ENCODE measurements at regions not wholly inside any gene's neighbourhood (a gene's known extent, or its start where the extent isn't known, plus 50 kb on each side); places are given as distances from the start of the nearest gene placed in this dataset.
A peak's percentile ranks its signal among the peaks of the same experiment; 100 is the strongest.

DNA sequence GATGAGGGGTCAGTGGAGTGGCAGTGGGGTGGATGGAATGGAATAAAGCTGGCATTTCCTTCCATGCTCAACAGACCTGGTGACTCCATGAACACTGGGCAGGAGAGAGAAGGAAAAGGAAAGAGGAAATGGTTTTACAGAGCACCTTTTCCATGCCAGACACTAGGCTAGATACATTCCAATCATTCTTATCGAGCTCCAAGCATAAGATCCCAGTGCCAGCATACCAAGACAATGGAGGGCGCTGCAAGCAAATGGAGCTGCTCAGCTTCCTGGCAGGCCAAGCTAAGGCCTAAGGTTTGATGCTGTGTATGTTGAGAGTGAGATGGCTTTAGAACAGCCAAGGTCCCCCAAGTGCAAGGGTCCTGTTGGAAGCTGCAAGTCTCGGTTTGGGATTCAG lies 113.2 kb downstream of the HSPH1 start:
- Histone ChIP-seq H3K4me1 (ENCODE audit: control insufficient read depth in 1 of 2, insufficient read depth in 2 of 2, low read length in 2 of 2) (peaks cover 7 to 17% of the 10 kb centered on the region in 2 donors), H3K9me3 (ENCODE audit: control insufficient read depth in 1 of 2, low read length in 2 of 2) (no peaks in the 10 kb centered on the region), H3K27me3 (ENCODE audit: low read depth, low read length) (no peaks in the 10 kb centered on the region), H3K4me3 (ENCODE audit: low read depth in 1 of 2, low read length in 2 of 2) (no peak overlapping the region), H3K36me3 (ENCODE audit: control insufficient read depth in 1 of 2, insufficient read depth in 2 of 2, low read length in 2 of 2) (no peaks in the 10 kb centered on the region), H3K27ac (ENCODE audit: low read length) (no peak overlapping the region)

DNA sequence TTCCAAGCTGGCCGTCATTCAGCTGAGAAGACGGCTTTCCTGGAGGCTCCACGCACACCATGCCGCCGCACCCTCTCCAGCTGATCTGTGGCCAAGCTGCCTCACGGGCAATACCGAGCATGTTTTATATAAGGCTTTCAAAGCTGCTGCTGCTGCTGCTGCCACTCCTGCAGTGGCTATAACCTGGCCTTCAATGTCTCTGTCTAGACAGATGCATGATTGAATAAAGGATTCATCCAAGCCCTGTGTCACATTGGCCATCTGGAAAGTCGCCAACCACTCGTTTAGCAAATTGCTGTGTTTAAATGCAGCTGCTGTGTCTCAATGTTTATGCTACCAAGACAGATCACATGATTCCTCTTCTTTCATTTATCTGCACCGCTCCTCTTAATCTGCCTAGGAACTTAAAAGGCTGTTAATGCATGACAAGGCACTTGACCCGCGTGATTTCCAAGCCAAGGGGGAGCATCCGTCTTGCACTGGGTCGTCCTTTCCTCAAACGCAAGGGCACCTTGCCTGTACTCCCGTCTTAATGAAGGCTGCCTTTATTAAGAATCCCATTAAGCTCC lies 114.3 kb downstream of the TEX26 start:
- H3K9me3 ChIP-seq (ENCODE audit: control insufficient read depth in 1 of 2, low read length in 2 of 2), result no peaks in the 10 kb centered on the region
- H3K4me3 ChIP-seq (ENCODE audit: low read depth in 1 of 2, low read length in 2 of 2), result peak overlapping the region in 1 of 2 donors; percentile 34
- peak overlapping the region; percentile 91 for H3K27ac ChIP-seq (ENCODE audit: low read length)
- peaks cover 7 to 17% of the 10 kb centered on the region in 2 donors for H3K4me1 ChIP-seq (ENCODE audit: control insufficient read depth in 1 of 2, insufficient read depth in 2 of 2, low read length in 2 of 2)
- H3K36me3 ChIP-seq (ENCODE audit: control insufficient read depth in 1 of 2, insufficient read depth in 2 of 2, low read length in 2 of 2), result no peaks in the 10 kb centered on the region
- no peaks in the 10 kb centered on the region for H3K27me3 ChIP-seq (ENCODE audit: low read depth, low read length)

DNA sequence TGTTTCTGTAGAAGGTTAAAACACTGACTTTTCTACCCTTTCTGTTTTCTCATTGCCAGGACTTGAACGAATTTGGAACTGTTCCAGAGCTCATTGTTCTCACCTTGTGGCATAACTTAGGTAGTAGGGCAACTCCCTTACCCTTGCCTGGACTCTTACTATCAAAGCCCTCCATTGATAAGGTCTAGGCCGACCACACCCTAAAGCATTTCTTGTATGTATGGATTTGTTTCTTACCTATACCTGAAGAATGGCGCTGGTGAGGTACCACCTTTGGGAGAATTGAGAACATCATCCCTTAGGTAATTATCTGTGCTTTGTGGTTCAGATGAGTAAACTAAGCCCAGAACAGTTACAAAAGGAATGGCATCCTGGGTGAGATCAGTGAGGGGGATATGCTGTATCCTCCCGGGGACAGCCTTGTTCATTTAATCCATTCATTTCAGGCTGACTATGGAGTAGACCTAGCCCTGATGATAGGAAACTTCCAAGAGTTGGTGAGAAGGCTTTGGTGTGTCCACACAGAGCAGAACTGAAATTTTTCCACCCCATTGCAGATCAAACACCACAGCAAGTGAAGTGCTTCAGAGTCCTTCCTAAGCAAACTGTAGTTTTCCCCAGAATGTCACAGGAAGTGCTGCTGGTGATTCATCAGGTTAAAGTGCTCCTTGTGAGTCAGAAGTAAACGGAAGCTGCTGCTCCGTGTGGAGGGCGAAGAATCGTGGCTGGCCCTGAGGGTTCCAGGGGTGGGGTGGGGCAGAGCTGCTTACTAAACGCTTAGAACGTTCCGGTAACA lies 113.0 kb downstream of the TEX26 start:
- no peaks in the 10 kb centered on the region for H3K27me3 ChIP-seq (ENCODE audit: low read depth, low read length)
- H3K36me3 ChIP-seq (ENCODE audit: control insufficient read depth in 1 of 2, insufficient read depth in 2 of 2, low read length in 2 of 2), result no peaks in the 10 kb centered on the region
- peaks cover 7 to 17% of the 10 kb centered on the region in 2 donors for H3K4me1 ChIP-seq (ENCODE audit: control insufficient read depth in 1 of 2, insufficient read depth in 2 of 2, low read length in 2 of 2)
- H3K27ac ChIP-seq (ENCODE audit: low read length), result peak overlapping the region; percentile 91
- H3K4me3 ChIP-seq (ENCODE audit: low read depth in 1 of 2, low read length in 2 of 2), result no peak overlapping the region
- H3K9me3 ChIP-seq (ENCODE audit: control insufficient read depth in 1 of 2, low read length in 2 of 2), result no peaks in the 10 kb centered on the region

DNA sequence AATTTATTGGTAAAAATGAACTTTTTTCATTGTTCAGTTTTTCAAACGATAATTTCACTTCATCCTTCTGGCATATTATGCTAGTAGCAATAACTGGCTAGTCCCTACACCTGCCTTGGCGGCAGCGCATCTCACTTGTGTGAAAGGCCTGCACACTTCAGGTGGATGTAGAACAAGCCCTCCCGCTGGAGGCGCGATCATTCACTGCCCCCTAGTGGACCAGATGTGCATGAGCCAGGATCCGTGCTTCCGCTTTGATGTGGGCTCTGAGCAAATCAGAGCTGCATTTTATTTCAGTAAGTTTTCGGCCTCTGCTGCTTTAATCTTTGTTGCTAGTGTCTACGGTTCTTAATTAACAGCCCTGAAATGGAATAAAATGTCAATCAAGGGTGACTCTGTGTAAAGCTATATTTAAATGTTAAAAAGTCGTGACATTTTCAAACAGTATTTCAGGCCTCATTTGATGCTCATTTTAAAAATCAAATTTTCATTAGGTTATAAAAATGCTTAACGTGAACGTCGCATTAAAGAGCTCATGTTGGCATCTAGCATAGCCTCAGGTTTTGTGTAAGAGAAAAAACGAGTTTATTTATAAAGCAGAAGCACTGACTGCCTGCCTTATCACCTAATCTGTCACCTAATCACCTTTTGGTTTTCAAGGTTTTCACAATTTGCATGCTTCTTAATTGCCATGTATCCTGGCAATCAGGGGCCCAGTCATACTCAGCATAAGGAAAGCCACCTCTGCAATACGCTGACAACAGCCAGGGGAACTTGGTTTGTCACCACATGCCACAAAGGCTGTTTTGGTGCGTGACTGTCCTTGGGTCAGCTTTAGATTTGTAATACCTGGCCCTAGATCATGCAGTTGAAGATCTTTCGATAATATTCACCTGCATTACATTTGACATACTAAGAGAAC lies 112.2 kb downstream of the TEX26 start:
- Histone ChIP-seq H3K4me1 (ENCODE audit: control insufficient read depth in 1 of 2, insufficient read depth in 2 of 2, low read length in 2 of 2) (peaks cover 7 to 17% of the 10 kb centered on the region in 2 donors), H3K4me3 (ENCODE audit: low read depth in 1 of 2, low read length in 2 of 2) (no peak overlapping the region), H3K9me3 (ENCODE audit: control insufficient read depth in 1 of 2, low read length in 2 of 2) (no peaks in the 10 kb centered on the region), H3K27ac (ENCODE audit: low read length) (peak overlapping the region; percentile 91), H3K36me3 (ENCODE audit: control insufficient read depth in 1 of 2, insufficient read depth in 2 of 2, low read length in 2 of 2) (no peaks in the 10 kb centered on the region), H3K27me3 (ENCODE audit: low read depth, low read length) (no peaks in the 10 kb centered on the region)

DNA sequence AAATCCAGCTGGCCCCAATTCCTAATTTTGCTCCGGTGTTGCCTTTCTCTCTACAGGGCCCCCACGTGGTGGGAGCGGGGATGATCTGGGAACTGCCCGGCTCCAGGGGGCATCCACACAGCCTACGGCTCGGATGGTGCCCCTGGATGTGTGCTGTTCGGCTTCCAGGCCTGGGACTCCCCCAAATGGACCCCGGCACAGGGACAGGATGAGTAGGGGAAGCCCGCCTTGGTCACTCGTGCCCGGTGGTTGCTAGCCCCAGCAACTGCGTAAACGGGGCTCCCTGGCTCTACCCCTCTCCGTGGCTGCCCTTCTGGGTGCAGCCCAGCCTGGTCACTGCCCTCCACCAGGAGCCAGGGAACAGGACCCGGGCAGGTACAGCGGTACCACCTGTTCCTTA lies 111.5 kb downstream of the TEX26 start:
- no peaks in the 10 kb centered on the region for H3K27me3 ChIP-seq (ENCODE audit: low read depth, low read length)
- H3K36me3 ChIP-seq (ENCODE audit: control insufficient read depth in 1 of 2, insufficient read depth in 2 of 2, low read length in 2 of 2), result no peaks in the 10 kb centered on the region
- peaks cover 7 to 17% of the 10 kb centered on the region in 2 donors for H3K4me1 ChIP-seq (ENCODE audit: control insufficient read depth in 1 of 2, insufficient read depth in 2 of 2, low read length in 2 of 2)
- H3K4me3 ChIP-seq (ENCODE audit: low read depth in 1 of 2, low read length in 2 of 2), result no peak overlapping the region
- no peak overlapping the region for H3K27ac ChIP-seq (ENCODE audit: low read length)
- no peaks in the 10 kb centered on the region for H3K9me3 ChIP-seq (ENCODE audit: control insufficient read depth in 1 of 2, low read length in 2 of 2)

DNA sequence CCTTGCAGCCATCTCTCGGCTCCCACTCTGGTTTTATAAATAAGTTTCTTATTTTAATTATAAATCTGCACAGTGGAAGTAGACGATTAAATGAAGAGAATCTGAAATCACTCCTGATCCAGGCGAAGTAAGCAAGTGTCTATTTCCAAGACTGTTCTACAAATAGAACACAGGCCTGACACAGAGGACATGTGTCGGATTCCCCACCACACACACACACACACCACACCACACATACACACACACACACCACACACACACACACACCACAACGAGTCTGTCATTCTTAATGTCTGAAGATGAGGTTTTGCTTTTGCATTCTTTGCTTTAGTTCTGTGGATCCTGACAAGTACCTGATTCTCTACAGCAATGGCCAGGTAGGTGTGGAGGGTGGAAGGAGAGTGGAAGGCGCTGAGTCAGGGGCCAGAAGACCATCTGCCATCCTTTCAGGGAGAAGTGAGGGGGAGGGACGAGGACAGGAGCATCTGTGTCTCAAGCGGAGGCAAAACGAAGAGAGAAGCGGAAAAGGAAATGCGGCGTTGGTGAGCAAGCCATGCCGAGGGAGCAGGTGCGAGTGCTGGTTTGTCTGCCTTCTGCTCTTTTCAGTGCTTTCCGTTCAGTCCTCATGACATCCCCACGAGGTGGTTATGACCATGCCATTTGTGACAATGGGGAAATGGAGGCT lies 110.2 kb downstream of the TEX26 start:
- H3K4me1 ChIP-seq (ENCODE audit: control insufficient read depth in 1 of 2, insufficient read depth in 2 of 2, low read length in 2 of 2), result peaks cover 7 to 17% of the 10 kb centered on the region in 2 donors
- H3K9me3 ChIP-seq (ENCODE audit: control insufficient read depth in 1 of 2, low read length in 2 of 2), result no peaks in the 10 kb centered on the region
- no peaks in the 10 kb centered on the region for H3K27me3 ChIP-seq (ENCODE audit: low read depth, low read length)
- no peaks in the 10 kb centered on the region for H3K36me3 ChIP-seq (ENCODE audit: control insufficient read depth in 1 of 2, insufficient read depth in 2 of 2, low read length in 2 of 2)
- no peak overlapping the region for H3K4me3 ChIP-seq (ENCODE audit: low read depth in 1 of 2, low read length in 2 of 2)
- no peak overlapping the region for H3K27ac ChIP-seq (ENCODE audit: low read length)

DNA sequence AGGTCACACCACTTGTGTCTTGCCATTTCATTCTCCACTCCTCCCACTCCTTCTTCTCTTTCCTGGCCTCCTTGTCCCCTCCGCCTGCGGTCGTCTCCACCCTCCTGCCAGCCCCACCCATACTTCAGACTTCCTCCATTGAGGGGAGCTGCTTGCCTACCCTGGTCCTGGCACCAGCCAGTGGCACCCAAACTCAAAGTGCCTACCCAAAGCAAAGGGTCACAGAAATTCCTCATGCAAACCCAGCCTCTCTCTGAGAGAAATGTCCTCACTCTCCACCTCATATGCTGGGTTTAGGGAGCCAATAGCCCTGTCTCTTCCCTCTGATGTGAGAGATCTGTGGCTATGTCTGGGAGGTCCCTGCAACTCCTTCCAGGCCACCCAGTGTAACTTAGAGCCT lies 109.6 kb downstream of the TEX26 start:
- no peak overlapping the region for H3K27ac ChIP-seq (ENCODE audit: low read length)
- H3K27me3 ChIP-seq (ENCODE audit: low read depth, low read length), result no peaks in the 10 kb centered on the region
- no peaks in the 10 kb centered on the region for H3K9me3 ChIP-seq (ENCODE audit: control insufficient read depth in 1 of 2, low read length in 2 of 2)
- peaks cover 7 to 11% of the 10 kb centered on the region in 2 donors for H3K4me1 ChIP-seq (ENCODE audit: control insufficient read depth in 1 of 2, insufficient read depth in 2 of 2, low read length in 2 of 2)
- H3K4me3 ChIP-seq (ENCODE audit: low read depth in 1 of 2, low read length in 2 of 2), result no peak overlapping the region
- no peaks in the 10 kb centered on the region for H3K36me3 ChIP-seq (ENCODE audit: control insufficient read depth in 1 of 2, insufficient read depth in 2 of 2, low read length in 2 of 2)

DNA sequence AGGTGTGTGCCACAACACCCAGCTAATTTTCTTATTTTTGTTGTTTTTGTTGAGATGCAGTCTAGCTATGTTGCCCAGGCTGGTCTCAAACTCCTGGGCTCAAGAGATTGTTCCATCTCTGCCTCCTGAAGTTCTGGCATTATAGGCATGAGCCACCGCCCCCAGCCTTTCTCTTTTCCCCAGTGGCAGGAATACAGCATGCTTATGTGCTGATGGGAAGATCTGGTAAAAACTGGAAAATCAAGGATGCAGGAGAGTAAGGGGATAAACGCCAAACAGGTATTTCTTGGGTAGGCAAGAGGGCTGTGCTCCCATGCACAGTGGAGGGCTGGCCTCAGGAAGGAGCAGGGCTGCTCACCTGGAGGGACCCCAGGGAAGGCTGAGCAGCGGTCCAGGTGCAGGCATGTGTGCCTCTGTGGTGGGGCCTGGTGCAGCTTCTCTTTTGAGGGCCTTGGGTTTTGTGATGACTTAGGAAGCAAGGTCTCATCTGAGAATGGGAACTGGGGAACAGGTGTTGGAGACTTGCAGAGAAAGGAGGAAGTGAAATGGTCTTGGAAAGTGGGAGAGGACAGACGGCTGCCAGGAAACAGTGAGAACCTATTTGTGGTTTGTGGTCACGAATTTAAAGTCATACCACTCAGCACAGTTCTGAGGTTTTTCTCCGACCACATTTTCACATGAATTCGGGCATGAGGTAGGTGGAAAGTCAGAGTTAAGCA lies 106.5 kb downstream of the TEX26 start:
- peaks cover 0 to 9% of the 10 kb centered on the region in 2 donors for H3K4me1 ChIP-seq (ENCODE audit: control insufficient read depth in 1 of 2, insufficient read depth in 2 of 2, low read length in 2 of 2)
- H3K4me3 ChIP-seq (ENCODE audit: low read depth in 1 of 2, low read length in 2 of 2), result no peak overlapping the region
- no peaks in the 10 kb centered on the region for H3K27me3 ChIP-seq (ENCODE audit: low read depth, low read length)
- H3K27ac ChIP-seq (ENCODE audit: low read length), result no peak overlapping the region
- H3K36me3 ChIP-seq (ENCODE audit: control insufficient read depth in 1 of 2, insufficient read depth in 2 of 2, low read length in 2 of 2), result no peaks in the 10 kb centered on the region
- H3K9me3 ChIP-seq (ENCODE audit: control insufficient read depth in 1 of 2, low read length in 2 of 2), result no peaks in the 10 kb centered on the region

DNA sequence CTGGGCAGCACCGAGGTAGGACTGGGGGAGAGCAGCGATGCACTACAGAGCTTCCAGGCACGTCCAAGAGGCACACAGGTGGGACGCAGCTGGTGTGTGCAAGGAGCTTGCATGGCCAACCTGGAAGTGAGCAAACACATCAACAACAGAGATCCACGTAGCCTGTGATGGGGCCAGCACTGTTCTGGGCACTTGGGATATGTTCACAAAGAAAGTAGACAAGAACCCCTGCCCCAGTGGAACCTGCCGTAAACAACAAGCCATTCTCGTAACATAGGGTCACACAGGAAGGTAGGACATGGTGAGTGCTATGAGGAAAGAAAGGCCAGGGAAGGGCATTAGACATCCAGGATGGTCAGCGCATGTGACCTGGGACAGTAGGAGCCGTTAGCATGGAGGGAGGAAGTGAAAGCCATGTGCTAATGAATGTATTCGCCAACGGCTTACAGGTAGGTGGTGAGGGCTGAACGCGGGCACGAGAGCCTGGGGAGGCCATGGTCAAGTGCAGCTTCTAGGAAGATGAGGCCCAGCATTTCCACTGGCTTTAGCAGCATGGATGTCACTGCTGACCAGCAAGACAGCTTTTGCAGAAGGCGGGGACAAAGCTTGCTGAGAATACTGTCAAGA lies 105.5 kb downstream of the TEX26 start:
- no peaks in the 10 kb centered on the region for H3K9me3 ChIP-seq (ENCODE audit: control insufficient read depth in 1 of 2, low read length in 2 of 2)
- H3K27ac ChIP-seq (ENCODE audit: low read length), result no peak overlapping the region
- H3K36me3 ChIP-seq (ENCODE audit: control insufficient read depth in 1 of 2, insufficient read depth in 2 of 2, low read length in 2 of 2), result no peaks in the 10 kb centered on the region
- no peak overlapping the region for H3K4me3 ChIP-seq (ENCODE audit: low read depth in 1 of 2, low read length in 2 of 2)
- peaks cover 0 to 9% of the 10 kb centered on the region in 2 donors for H3K4me1 ChIP-seq (ENCODE audit: control insufficient read depth in 1 of 2, insufficient read depth in 2 of 2, low read length in 2 of 2)
- no peaks in the 10 kb centered on the region for H3K27me3 ChIP-seq (ENCODE audit: low read depth, low read length)

Data from muscle layer of duodenum (tissue), 2 donors.